ENCODE measurements at regions not wholly inside any gene's neighbourhood (a gene's known extent, or its start where the extent isn't known, plus 50 kb on each side); places are given as distances from the start of the nearest gene placed in this dataset.

- no peak for DNase-seq (ENCODE audit: low spot score)
Measured at GRCh38 chr9:118732998-118733397, 636.2 kb downstream of the BRINP1 start.

GRCh38 chr9:118734696-118735095 lies 634.5 kb downstream of the BRINP1 start:
- DNase-seq (ENCODE audit: low spot score), result no peak

DNA sequence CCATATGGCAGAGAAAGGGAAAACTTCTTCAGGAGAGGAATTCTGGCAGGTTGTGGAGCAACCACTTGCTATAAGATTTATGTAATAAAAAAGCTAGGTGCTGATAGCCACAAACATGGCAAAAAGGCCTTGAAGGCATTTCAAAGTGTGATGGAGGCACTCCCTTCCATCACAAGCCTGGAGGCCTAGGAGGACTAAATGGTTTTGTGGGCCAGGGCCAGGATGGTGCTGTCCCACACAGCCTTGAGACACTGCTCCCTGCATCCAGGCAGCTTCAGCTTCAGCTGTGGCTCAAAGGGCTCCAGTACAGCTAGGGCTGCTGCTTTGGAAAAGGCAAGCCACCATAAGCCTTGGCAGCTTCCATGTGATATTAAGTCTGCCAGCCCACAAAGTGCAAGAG lies 632.8 kb downstream of the BRINP1 start:
- DNase-seq (ENCODE audit: low spot score), result no peak

- DNase-seq (ENCODE audit: low spot score), result no peak
Measured at GRCh38 chr9:118751077-118751847, 618.0 kb downstream of the BRINP1 start.

DNA sequence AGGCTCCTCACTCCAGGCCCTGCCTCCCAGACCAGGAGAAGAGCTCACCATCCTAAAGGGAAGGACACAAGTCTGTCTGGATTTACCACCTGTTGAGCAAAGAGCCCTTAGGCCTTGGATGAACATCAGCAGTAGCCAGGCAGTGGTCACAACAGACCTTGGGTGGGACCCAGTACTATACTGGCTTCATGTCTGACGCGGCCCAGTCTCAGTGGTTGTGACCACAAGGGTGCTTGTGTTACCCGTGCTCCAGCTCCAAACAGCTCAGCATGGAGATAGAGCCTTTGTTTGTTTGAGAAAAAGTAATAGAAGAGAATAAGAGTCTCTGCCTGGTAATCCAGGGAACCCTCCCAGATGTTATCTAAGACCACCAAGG lies 617.4 kb downstream of the BRINP1 start:
- no peak for DNase-seq (ENCODE audit: low spot score)

DNA sequence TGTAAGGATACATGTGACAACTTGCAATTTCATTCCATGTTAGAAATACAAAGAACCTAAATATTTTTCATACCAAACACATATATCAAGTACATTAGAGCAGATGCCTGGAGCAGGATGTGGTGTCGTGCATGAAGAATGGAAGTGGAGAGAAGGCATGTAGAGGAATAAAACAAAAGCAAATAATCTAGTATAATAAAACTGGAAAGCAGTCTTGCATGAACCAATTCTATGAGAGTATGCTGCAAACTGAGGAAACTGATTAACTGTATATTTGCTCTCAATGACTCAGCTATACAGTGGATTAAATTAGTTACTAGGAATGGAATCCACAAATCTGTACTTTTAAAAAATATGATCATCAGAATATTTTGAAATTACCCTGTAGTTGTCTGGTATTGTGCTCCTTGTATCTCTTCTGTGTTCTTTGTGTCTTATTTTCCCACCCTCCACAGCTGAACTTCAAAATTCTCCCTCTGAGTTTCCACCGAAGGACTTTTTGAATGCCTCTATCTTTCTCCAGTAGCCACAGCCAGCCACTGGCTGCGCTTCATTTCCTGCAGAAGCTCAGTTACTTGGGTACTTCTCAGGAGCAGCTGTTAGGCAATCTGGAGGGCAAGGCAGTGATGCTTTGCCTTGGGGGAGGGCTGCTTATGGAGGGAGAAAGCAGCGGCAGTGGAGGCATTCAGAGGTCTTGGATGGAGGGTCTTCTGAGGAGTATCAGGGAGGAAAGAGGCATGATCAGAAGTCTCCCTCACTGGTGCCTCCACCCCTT lies 608.0 kb downstream of the BRINP1 start:
- DNase-seq (ENCODE audit: low spot score), result no peak

GRCh38 chr9:118767571-118767970 lies 601.7 kb downstream of the BRINP1 start:
- DNase-seq (ENCODE audit: low spot score), result no peak

DNA sequence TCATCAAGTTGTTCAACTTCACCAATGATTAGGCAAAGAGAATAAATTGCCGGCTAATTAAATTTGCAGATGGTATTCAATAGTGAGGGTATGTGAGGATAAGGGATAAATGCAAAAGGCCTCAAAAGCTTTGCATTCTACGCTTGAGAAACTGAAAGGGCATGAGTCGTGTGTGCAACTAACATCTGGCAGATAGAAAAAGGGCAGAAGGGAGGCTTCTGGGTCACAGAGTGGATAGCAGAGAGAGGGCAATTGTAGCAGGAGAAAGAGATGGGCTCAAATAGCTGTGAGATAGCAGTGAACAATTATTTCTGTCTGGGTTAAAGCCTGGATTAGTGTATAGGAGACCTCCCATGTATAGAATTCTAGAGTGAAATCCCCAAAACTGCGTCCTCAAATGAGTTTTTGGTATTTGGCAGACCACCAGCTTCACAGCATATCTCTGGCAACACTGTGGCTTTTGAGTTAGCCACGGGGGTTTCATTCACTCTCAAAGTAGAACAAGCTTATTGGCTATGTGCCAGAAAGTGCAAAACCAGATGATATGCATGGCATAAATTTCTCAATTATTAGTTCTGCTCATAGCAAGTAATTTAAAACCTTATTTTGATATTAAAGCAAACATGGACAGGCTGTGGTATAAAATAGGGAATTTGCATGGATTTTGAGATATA lies 586.3 kb downstream of the BRINP1 start:
- DNase-seq (ENCODE audit: low spot score), result no peak

GRCh38 chr9:118784033-118784432 lies 585.2 kb downstream of the BRINP1 start:
- DNase-seq (ENCODE audit: low spot score), result no peak

GRCh38 chr9:118785456-118785855 lies 583.8 kb downstream of the BRINP1 start:
- no peak for DNase-seq (ENCODE audit: low spot score)

- no peak for DNase-seq (ENCODE audit: low spot score)
Measured at GRCh38 chr9:118786877-118787276, 582.4 kb downstream of the BRINP1 start.

DNA sequence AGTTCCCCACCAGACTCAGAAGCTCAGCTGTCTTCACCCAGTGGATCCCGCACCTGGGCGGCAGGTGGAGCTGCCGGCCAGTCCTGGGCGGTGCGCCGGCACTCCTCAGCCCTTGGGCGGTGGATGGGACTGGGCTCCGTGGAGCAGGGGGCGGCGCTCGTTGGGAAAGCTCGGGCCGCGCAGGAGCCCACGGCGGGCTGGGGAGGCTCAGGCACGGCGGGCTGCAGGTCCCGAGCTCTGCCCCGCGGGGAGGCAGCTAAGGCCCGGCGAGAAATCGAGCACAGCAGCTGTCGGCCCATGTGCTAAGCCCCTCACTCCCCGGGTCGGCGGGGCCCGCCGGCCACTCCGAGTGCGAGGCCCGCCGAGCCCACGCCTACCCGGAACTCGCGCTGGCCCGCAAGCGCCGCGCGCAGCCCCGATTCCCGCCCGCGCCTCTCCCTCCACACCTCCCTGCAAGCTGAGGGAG lies 560.0 kb downstream of the BRINP1 start:
- DNase-seq (ENCODE audit: low spot score), result no peak

DNA sequence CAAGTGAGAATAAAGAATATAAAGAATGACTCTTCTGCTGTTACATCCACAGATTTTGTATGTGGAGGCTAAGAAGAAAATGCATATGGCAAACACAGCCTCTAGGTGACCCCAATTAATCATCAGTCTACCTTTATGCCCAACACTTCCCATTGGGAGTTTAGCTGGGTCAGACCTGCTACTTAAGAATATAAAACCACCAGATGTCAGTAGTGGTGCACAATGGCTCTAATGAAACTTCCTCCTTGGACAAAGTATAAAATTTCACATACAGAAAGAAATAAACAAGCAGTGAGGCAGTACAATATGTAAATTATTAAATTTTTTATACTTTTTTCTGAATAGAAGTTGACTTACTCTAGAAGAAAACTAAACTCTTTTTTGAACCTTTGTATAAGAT lies 539.9 kb downstream of the BRINP1 start:
- no peak for DNase-seq (ENCODE audit: low spot score)

- DNase-seq (ENCODE audit: low spot score), result no peak
Measured at GRCh38 chr9:118832371-118832770, 536.9 kb downstream of the BRINP1 start.

DNA sequence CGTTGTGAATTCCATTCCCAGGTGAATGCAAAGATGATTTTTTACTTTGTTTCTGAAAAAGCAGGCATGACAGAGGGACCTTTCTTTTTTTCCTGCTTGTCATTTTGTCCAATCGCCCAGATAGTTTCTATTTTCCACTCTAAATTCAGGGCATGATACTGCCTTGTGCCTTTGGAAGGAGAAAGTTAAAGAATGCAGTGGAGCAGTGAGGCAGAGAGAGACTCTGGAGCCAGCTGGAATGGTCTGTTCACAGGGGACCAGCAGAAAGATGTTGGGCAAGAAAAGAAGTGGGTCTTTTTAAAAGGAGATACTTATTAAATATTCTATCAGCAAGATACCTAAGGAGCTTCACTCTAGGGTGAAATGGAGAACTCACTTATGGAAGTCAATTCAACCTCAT lies 532.3 kb downstream of the BRINP1 start:
- no peak for DNase-seq (ENCODE audit: low spot score)

DNA sequence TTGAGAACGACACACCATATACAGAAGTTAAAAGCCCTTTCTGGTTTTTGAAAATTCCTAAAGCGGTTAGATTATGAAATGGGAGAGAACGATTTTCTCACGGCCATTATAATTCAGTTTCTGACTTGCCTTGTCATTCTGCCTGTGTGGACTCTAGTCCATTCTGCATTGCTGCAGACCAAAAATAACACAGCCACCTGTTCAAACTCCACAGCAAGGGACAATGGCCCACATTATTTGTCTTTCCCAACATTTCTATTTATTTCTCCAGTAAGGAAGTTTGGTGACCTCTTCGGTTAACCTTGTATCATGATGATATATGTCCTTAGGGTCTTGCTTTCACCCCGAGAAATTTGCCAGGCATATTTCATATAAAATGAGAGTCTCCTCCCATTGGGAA lies 497.7 kb downstream of the BRINP1 start:
- no peak for DNase-seq (ENCODE audit: low spot score)

DNA sequence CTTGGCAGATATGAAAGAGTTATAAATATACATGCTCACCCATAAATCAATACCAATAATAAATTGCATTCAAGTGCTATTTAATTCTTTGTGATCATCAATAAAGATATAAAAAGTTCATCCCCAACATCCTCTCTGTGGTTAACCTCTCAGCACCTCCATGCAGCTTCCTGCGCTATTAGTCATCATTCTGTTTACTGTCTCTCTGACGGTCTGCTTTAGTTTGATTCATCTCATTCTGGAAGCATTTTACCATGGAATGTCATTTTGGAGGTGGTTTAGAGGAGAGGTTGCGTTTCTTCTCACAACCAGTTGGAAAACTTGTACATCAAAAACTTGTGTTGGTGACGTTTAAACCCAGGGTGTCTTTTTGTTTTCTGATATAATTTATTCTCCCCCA lies 486.6 kb downstream of the BRINP1 start:
- DNase-seq (ENCODE audit: low spot score), result no peak

GRCh38 chr9:118883411-118883810 lies 485.8 kb downstream of the BRINP1 start:
- DNase-seq (ENCODE audit: low spot score), result no peak

- no peak for DNase-seq (ENCODE audit: low spot score)
Measured at GRCh38 chr9:118891213-118891612, 478.0 kb downstream of the BRINP1 start.

DNA sequence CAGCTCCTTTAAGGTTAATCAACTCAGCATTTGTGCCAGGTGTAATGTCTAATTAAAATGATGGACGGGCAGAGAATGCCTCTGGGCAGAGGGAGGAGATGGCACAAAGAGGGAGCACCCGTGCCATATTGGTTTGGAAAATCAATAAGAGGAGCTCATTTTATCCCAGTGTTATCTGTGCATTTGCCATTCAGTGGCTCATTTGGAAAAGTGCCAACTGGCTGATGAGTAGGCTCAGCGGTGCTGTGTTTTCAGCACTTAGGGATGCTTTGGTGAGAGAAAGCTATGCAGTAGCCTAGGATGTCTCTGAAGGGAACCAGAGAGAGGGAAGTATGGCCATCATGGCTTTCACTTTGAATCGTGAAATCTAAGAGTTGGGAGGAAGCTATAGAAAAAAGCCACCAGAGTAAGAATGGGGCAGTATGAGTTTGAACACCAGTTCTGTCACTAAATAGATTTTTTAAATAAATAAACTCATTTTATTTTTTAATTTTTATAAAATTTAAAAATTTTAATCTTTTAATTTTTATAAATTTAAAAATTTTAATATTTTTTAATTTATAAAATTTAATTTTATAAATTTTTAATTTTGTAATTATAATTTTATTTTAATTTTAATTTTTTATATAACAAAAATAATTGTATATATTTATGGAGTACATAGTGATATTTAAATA lies 472.8 kb downstream of the BRINP1 start:
- no peak for DNase-seq (ENCODE audit: low spot score)

- no peak for DNase-seq (ENCODE audit: low spot score)
Measured at GRCh38 chr9:118918180-118918579, 451.1 kb downstream of the BRINP1 start.

GRCh38 chr9:118928722-118929121 lies 440.5 kb downstream of the BRINP1 start:
- DNase-seq (ENCODE audit: low spot score), result no peak
